ENCODE measurements at regions not wholly inside any gene's neighbourhood (a gene's known extent, or its start where the extent isn't known, plus 50 kb on each side); places are given as distances from the start of the nearest gene placed in this dataset.

- H3K9ac ChIP-seq (ENCODE audit: insufficient read depth in 1 of 2, low read length in 2 of 2), result no peak overlapping the region
- TF ChIP-seq CTCF (IDR thresholded peaks at IDR 0.05; ENCODE audit: control extremely low read depth, extremely low read depth), result no peak
- H3K4me1 ChIP-seq (ENCODE audit: control insufficient read depth in 5 of 5, insufficient read depth in 5 of 5, low read length in 5 of 5), result no peaks in the 10 kb centered on the region
- no peaks in the 10 kb centered on the region for H3K27me3 ChIP-seq (ENCODE audit: control insufficient read depth in 3 of 3, insufficient read depth in 3 of 3, low read length in 2 of 3)
- H3K27ac ChIP-seq (ENCODE audit: low read depth in 1 of 2, low read length in 1 of 2), result no peak overlapping the region
- H3K4me3 ChIP-seq, result no peak overlapping the region
- no peaks in the 10 kb centered on the region for H3K36me3 ChIP-seq (ENCODE audit: control insufficient read depth in 4 of 4, insufficient read depth in 4 of 4, low read length in 4 of 4)
- 26 to 52% methylated on average over 2 of the region's 2 CpGs for WGBS, 2 donors
- no peaks in the 10 kb centered on the region for H3K9me3 ChIP-seq (ENCODE audit: control insufficient read depth in 4 of 4, insufficient read depth in 3 of 4, low read length in 3 of 4)
- DNase-seq, result no peak
- no peak for ATAC-seq (ENCODE audit: insufficient read depth, low FRiP score)
Measured at GRCh38 chr3:161682715-161683114, 186.1 kb downstream of the OTOL1 start.

GRCh38 chr3:161689584-161690298 lies 193.1 kb downstream of the OTOL1 start:
- Histone ChIP-seq H3K4me1 (ENCODE audit: control insufficient read depth in 5 of 5, insufficient read depth in 5 of 5, low read length in 5 of 5) (no peaks in the 10 kb centered on the region), H3K27ac (ENCODE audit: low read depth in 1 of 2, low read length in 1 of 2) (no peak overlapping the region), H3K4me3 (no peak overlapping the region), H3K9ac (ENCODE audit: insufficient read depth in 1 of 2, low read length in 2 of 2) (no peak overlapping the region), H3K27me3 (ENCODE audit: control insufficient read depth in 3 of 3, insufficient read depth in 3 of 3, low read length in 2 of 3) (no peaks in the 10 kb centered on the region), H3K9me3 (ENCODE audit: control insufficient read depth in 4 of 4, insufficient read depth in 3 of 4, low read length in 3 of 4) (peaks cover 0 to 2% (median 0%) of the 10 kb centered on the region in 4 donors), H3K36me3 (ENCODE audit: control insufficient read depth in 4 of 4, insufficient read depth in 4 of 4, low read length in 4 of 4) (no peaks in the 10 kb centered on the region)
- DNase-seq (no peak), ATAC-seq (ENCODE audit: insufficient read depth, low FRiP score) (no peak)
- 80 to 86% methylated on average over 5 of the region's 5 CpGs for WGBS, 2 donors
- no peak for TF ChIP-seq CTCF (IDR thresholded peaks at IDR 0.05; ENCODE audit: control extremely low read depth, extremely low read depth)

- no peak overlapping the region for H3K4me3 ChIP-seq
- 65 to 87% methylated on average over 3 of the region's 3 CpGs for WGBS, 2 donors
- no peak overlapping the region for H3K27ac ChIP-seq (ENCODE audit: low read depth in 1 of 2, low read length in 1 of 2)
- H3K4me1 ChIP-seq (ENCODE audit: control insufficient read depth in 5 of 5, insufficient read depth in 5 of 5, low read length in 5 of 5), result no peaks in the 10 kb centered on the region
- ATAC-seq (ENCODE audit: insufficient read depth, low FRiP score) (no peak), DNase-seq (no peak)
- TF ChIP-seq CTCF (IDR thresholded peaks at IDR 0.05; ENCODE audit: control extremely low read depth, extremely low read depth), result no peak
- no peak overlapping the region for H3K9ac ChIP-seq (ENCODE audit: insufficient read depth in 1 of 2, low read length in 2 of 2)
- no peaks in the 10 kb centered on the region for H3K36me3 ChIP-seq (ENCODE audit: control insufficient read depth in 4 of 4, insufficient read depth in 4 of 4, low read length in 4 of 4)
- H3K27me3 ChIP-seq (ENCODE audit: control insufficient read depth in 3 of 3, insufficient read depth in 3 of 3, low read length in 2 of 3), result no peaks in the 10 kb centered on the region
- peaks cover 0 to 2% (median 0%) of the 10 kb centered on the region in 4 donors for H3K9me3 ChIP-seq (ENCODE audit: control insufficient read depth in 4 of 4, insufficient read depth in 3 of 4, low read length in 3 of 4)
Measured at GRCh38 chr3:161690299-161690620, 193.7 kb downstream of the OTOL1 start.

- H3K36me3 ChIP-seq (ENCODE audit: control insufficient read depth in 4 of 4, insufficient read depth in 4 of 4, low read length in 4 of 4), result no peaks in the 10 kb centered on the region
- 79 to 91% methylated on average over 1 of the region's 1 CpG for WGBS, 2 donors
- ATAC-seq (ENCODE audit: insufficient read depth, low FRiP score) (no peak), DNase-seq (no peak)
- no peak overlapping the region for H3K9ac ChIP-seq (ENCODE audit: insufficient read depth in 1 of 2, low read length in 2 of 2)
- no peaks in the 10 kb centered on the region for H3K27me3 ChIP-seq (ENCODE audit: control insufficient read depth in 3 of 3, insufficient read depth in 3 of 3, low read length in 2 of 3)
- H3K4me3 ChIP-seq, result no peak overlapping the region
- no peak for TF ChIP-seq CTCF (IDR thresholded peaks at IDR 0.05; ENCODE audit: control extremely low read depth, extremely low read depth)
- no peaks in the 10 kb centered on the region for H3K4me1 ChIP-seq (ENCODE audit: control insufficient read depth in 5 of 5, insufficient read depth in 5 of 5, low read length in 5 of 5)
- peaks cover 0 to 2% (median 0%) of the 10 kb centered on the region in 4 donors for H3K9me3 ChIP-seq (ENCODE audit: control insufficient read depth in 4 of 4, insufficient read depth in 3 of 4, low read length in 3 of 4)
- H3K27ac ChIP-seq (ENCODE audit: low read depth in 1 of 2, low read length in 1 of 2), result no peak overlapping the region
Measured at GRCh38 chr3:161691677-161692076, 195.1 kb downstream of the OTOL1 start.
